ENCODE measurements at regions not wholly inside any gene's neighbourhood (a gene's known extent, or its start where the extent isn't known, plus 50 kb on each side); places are given as distances from the start of the nearest gene placed in this dataset.
"Not testable (repeated sequence)": the region's sequence is repeated elsewhere in the genome, so short reads cannot be mapped to it uniquely, and the experiment has no call there.

- DNase-seq, result no peak
Observed at GRCh38 chr7:1344981-1345701, 112.5 kb downstream of the UNCX start.

GRCh38 chr7:1345796-1346755 is 113.2 kb downstream of the MICALL2 start:
- DNase-seq, result no peak

GRCh38 chr7:1346851-1347250 is 112.4 kb downstream of the MICALL2 start:
- no peak for DNase-seq

- DNase-seq, result no peak
Observed at GRCh38 chr7:1348096-1348822, 111.0 kb downstream of the MICALL2 start.

GRCh38 chr7:1348823-1349335 is 110.4 kb downstream of the MICALL2 start:
- no peak for DNase-seq

GRCh38 chr7:1349351-1349761 is 109.9 kb downstream of the MICALL2 start:
- DNase-seq, result no peak

GRCh38 chr7:1351881-1352625 is 107.2 kb downstream of the MICALL2 start:
- DNase-seq, result no peak

- no peak for DNase-seq
Observed at GRCh38 chr7:1352656-1353271, 106.5 kb downstream of the MICALL2 start.

- DNase-seq, result no peak
Observed at GRCh38 chr7:1354661-1355567, 104.4 kb downstream of the MICALL2 start.

- DNase-seq, result no peak
Observed at GRCh38 chr7:1355568-1356340, 103.5 kb downstream of the MICALL2 start.

GRCh38 chr7:1356853-1357252 is 102.4 kb downstream of the MICALL2 start:
- DNase-seq, result not testable (repeated sequence)

GRCh38 chr7:1357260-1357600 is 102.0 kb downstream of the MICALL2 start:
- DNase-seq, result not testable (repeated sequence)

- DNase-seq, result no peak
Observed at GRCh38 chr7:1357601-1358271, 101.5 kb downstream of the MICALL2 start.

- DNase-seq, result no peak
Observed at GRCh38 chr7:1358376-1359050, 100.8 kb downstream of the MICALL2 start.

GRCh38 chr7:1359051-1359400 is 100.2 kb downstream of the MICALL2 start:
- no peak for DNase-seq

GRCh38 chr7:1359681-1360485 is 99.4 kb downstream of the MICALL2 start:
- no peak for DNase-seq

GRCh38 chr7:1360521-1360971 is 98.7 kb downstream of the MICALL2 start:
- no peak for DNase-seq

Data from stimulated activated CD4-positive, alpha-beta T cell treated with anti-CD3 and anti-CD28 coated beads, Interleukin-4, amount 100 ng/mL, for 24 hours (primary cell).